BE2C (cell line): ENCODE measurements at regions not wholly inside any gene's neighbourhood (a gene's known extent, or its start where the extent isn't known, plus 50 kb on each side); places are given as distances from the start of the nearest gene placed in this dataset.
"Not testable (repeated sequence)": the region's sequence is repeated elsewhere in the genome, so short reads cannot be mapped to it uniquely, and the experiment has no call there.

Experiments
- DNase-seq: peaks from one replicate; pipeline ENCODE4 v3.0.0-alpha.2; 2020
- H3K27me3 ChIP-seq: fragments of 250-450 bp; sonication (Bioruptor Pico); 2 replicates; pipeline ENCODE4 v1.5.1; 2020; ENCODE audit warnings: mild to moderate bottlenecking
- H3K36me3 ChIP-seq: fragments of 250-450 bp; sonication (Bioruptor Pico); 2 replicates; pipeline ENCODE4 v1.5.1; 2020; ENCODE audit warnings: mild to moderate bottlenecking
- H3K4me1 ChIP-seq: fragments of 250-450 bp; sonication (Bioruptor Pico); 2 replicates; pipeline ENCODE4 v1.5.1; 2020
- H3K4me3 ChIP-seq: 2 replicates; pipeline ENCODE4 v1.5.1; 2011; ENCODE audit warnings: low read depth, low read length
- H3K9me3 ChIP-seq: fragments of 250-450 bp; sonication (Bioruptor Pico); 2 replicates; pipeline ENCODE4 v1.5.1; 2020
- CTCF ChIP-seq: IDR thresholded peaks from 2 replicates; pipeline ENCODE4 v1.5.1; 2012; ENCODE audit warnings: mild to moderate bottlenecking, low read depth, low read length

DNA sequence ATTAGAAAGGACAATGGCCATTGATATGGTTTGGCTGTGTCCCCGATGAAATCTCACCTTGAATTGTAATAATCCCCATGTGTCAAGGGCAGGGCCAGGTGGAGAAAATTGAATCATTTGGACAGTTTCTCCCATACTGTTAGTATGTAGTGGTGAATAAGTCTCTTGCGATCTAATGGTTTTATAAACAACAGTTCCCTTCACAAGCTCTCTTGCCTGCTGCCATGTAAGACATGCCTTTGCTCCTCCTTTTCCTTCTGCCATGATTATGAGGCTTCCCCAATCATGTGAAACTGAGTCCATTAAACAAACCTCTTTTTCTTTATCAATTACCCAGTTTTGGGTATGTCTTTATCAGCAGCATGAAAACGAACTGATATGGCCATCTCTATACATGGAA is 302.7 kb downstream of the SFMBT2 start:
- Histone ChIP-seq H3K27me3 (no peaks in the 10 kb centered on the region), H3K4me3 (no peak overlapping the region), H3K4me1 (no peaks in the 10 kb centered on the region), H3K9me3 (no peaks in the 10 kb centered on the region), H3K36me3 (no peaks in the 10 kb centered on the region)
- no peak for DNase-seq
- no peak for TF ChIP-seq CTCF

- no peak overlapping the region for H3K4me3 ChIP-seq
- H3K27me3 ChIP-seq = no peaks in the 10 kb centered on the region
- H3K9me3 ChIP-seq = no peaks in the 10 kb centered on the region
- TF ChIP-seq CTCF = no peak
- H3K36me3 ChIP-seq = no peaks in the 10 kb centered on the region
- H3K4me1 ChIP-seq = no peaks in the 10 kb centered on the region
- no peak for DNase-seq
These were observed 303.5 kb downstream of the SFMBT2 start for GRCh38 chr10:7107285-7107684.

DNA sequence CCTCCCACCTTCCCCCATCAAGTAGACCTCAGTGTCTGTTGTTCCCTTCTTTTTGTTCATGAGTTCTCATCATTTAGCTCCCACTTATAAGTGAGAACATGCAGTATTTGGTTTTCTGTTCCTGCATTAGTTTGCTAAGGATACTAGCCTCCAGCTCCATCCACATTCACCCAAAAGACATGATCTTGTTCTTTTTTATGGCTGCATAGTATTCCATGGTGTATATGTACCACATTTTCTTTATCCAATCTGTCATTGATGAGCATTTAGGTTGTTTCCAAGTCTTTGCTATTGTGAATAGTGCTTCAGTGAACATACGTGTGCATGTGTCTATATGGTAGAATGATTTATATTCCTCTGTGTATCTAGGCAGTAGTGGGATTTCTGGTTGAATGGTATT is 306.5 kb downstream of the SFMBT2 start:
- H3K4me3 ChIP-seq, H3K27me3 ChIP-seq, H3K4me1 ChIP-seq, DNase-seq, H3K36me3 ChIP-seq, H3K9me3 ChIP-seq: not testable (repeated sequence)

DNA sequence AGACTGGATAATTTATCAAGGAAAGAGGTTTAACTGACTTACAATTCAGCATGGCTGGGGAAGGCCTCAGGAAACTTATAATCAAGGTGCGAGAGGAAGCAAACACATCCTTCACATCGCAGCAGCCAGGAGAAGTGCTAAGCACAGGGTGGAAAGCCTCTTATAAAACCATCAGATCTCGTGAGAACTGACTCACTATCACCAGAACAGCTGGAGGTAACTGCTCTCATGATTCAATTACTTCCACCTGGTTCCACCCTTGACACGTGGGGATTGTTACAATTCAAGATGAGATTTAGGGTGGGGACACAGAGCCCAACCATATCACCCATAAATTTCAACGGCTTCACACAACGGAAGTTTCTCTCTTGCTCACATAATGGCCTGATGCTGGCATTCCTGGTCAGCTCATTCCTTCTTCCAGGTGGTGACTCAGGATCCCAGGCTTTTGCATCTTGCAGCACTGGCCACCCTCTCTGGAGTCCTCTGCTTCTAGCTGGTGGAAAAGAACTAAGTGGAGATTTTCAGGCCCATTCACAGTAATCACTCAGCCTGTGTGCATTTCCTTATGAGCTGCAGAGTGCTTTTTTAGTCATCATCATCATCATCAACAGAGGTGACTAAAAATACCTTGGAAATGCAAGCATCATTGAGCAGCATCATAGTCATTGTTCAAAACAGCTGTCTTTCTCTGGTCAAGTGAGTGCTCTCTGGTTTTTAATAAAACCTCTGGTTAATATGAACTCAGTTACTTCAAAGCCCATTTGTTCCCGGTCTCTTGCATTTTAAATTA is 308.1 kb downstream of the SFMBT2 start:
- H3K4me1 ChIP-seq = no peaks in the 10 kb centered on the region
- no peak overlapping the region for H3K4me3 ChIP-seq
- no peaks in the 10 kb centered on the region; the same call in 1 of the 2 replicates for H3K27me3 ChIP-seq
- no peaks in the 10 kb centered on the region for H3K9me3 ChIP-seq
- H3K36me3 ChIP-seq = no peaks in the 10 kb centered on the region
- TF ChIP-seq CTCF = no peak
- no peak for DNase-seq

- H3K4me3 ChIP-seq = no peak overlapping the region
- H3K9me3 ChIP-seq = no peaks in the 10 kb centered on the region
- no peak for TF ChIP-seq CTCF
- H3K36me3 ChIP-seq = no peaks in the 10 kb centered on the region
- no peak for DNase-seq
- H3K27me3 ChIP-seq = no peaks in the 10 kb centered on the region; the same call in 1 of the 2 replicates
- no peaks in the 10 kb centered on the region for H3K4me1 ChIP-seq
These were observed 308.8 kb downstream of the SFMBT2 start for GRCh38 chr10:7102084-7102483.

GRCh38 chr10:7101451-7101850 is 309.4 kb downstream of the SFMBT2 start:
- no peaks in the 10 kb centered on the region for H3K4me1 ChIP-seq
- H3K9me3 ChIP-seq = no peaks in the 10 kb centered on the region
- TF ChIP-seq CTCF = no peak
- no peak for DNase-seq
- no peaks in the 10 kb centered on the region; the same call in 1 of the 2 replicates for H3K27me3 ChIP-seq
- H3K36me3 ChIP-seq = no peaks in the 10 kb centered on the region
- no peak overlapping the region for H3K4me3 ChIP-seq
